ENCODE measurements at regions not wholly inside any gene's neighbourhood (a gene's known extent, or its start where the extent isn't known, plus 50 kb on each side); places are given as distances from the start of the nearest gene placed in this dataset.
A peak's percentile ranks its signal among the peaks of the same experiment; 100 is the strongest.

- no peak overlapping the region for H3K4me3 ChIP-seq (replicated peaks in 1 of 2; ENCODE audit: low read depth in 2 of 2, low read length in 2 of 2)
- TF ChIP-seq CTCF (IDR thresholded peaks at IDR 0.05; ENCODE audit: low read depth, low read length): no peak
- DNase-seq (ENCODE audit: low read depth in 2 of 2): no peak
Observed at GRCh38 chr15:39458131-39458530, 122.7 kb upstream of the THBS1 start.

- TF ChIP-seq CTCF (IDR thresholded peaks at IDR 0.05; ENCODE audit: low read depth, low read length): no peak
- peak in 1 of 2 donors; percentile 37 for DNase-seq (ENCODE audit: low read depth in 2 of 2)
- no peak overlapping the region for H3K4me3 ChIP-seq (replicated peaks in 1 of 2; ENCODE audit: low read depth in 2 of 2, low read length in 2 of 2)
Observed at GRCh38 chr15:39459548-39459947, 121.3 kb upstream of the THBS1 start.

- no peak for DNase-seq (ENCODE audit: low read depth in 2 of 2)
- no peak overlapping the region for H3K4me3 ChIP-seq (replicated peaks in 1 of 2; ENCODE audit: low read depth in 2 of 2, low read length in 2 of 2)
- TF ChIP-seq CTCF (IDR thresholded peaks at IDR 0.05; ENCODE audit: low read depth, low read length): no peak
Observed at GRCh38 chr15:39460748-39461147, 120.1 kb upstream of the THBS1 start.

- DNase-seq (ENCODE audit: low read depth in 2 of 2): peak; percentile 25 to 84
- no peak for TF ChIP-seq CTCF (IDR thresholded peaks at IDR 0.05; ENCODE audit: low read depth, low read length)
- H3K4me3 ChIP-seq (replicated peaks in 1 of 2; ENCODE audit: low read depth in 2 of 2, low read length in 2 of 2): no peak overlapping the region
Observed at GRCh38 chr15:39461536-39462130, 119.2 kb upstream of the THBS1 start.

GRCh38 chr15:39462691-39463090, 118.2 kb upstream of the THBS1 start:
- no peak overlapping the region for H3K4me3 ChIP-seq (replicated peaks in 1 of 2; ENCODE audit: low read depth in 2 of 2, low read length in 2 of 2)
- TF ChIP-seq CTCF (IDR thresholded peaks at IDR 0.05; ENCODE audit: low read depth, low read length): no peak
- peak; percentile 79 to 80 for DNase-seq (ENCODE audit: low read depth in 2 of 2)

GRCh38 chr15:39465843-39466749, 114.8 kb upstream of the THBS1 start:
- no peak overlapping the region for H3K4me3 ChIP-seq (replicated peaks in 1 of 2; ENCODE audit: low read depth in 2 of 2, low read length in 2 of 2)

More at GRCh38 chr15:39465843-39466749, 114.8 kb upstream of the THBS1 start:
- no peak for TF ChIP-seq CTCF (IDR thresholded peaks at IDR 0.05; ENCODE audit: low read depth, low read length)
- DNase-seq (ENCODE audit: low read depth in 2 of 2): no peak

Data from cardiac fibroblast (primary cell).